ENCODE measurements at regions not wholly inside any gene's neighbourhood (a gene's known extent, or its start where the extent isn't known, plus 50 kb on each side); places are given as distances from the start of the nearest gene placed in this dataset.

GRCh38 chr15:56804279-56804678, 71.0 kb upstream of the ZNF280D start:
- TF ChIP-seq POLR2A (IDR thresholded peaks at IDR 0.05): no peak
- TF ChIP-seq, protein P1, sequence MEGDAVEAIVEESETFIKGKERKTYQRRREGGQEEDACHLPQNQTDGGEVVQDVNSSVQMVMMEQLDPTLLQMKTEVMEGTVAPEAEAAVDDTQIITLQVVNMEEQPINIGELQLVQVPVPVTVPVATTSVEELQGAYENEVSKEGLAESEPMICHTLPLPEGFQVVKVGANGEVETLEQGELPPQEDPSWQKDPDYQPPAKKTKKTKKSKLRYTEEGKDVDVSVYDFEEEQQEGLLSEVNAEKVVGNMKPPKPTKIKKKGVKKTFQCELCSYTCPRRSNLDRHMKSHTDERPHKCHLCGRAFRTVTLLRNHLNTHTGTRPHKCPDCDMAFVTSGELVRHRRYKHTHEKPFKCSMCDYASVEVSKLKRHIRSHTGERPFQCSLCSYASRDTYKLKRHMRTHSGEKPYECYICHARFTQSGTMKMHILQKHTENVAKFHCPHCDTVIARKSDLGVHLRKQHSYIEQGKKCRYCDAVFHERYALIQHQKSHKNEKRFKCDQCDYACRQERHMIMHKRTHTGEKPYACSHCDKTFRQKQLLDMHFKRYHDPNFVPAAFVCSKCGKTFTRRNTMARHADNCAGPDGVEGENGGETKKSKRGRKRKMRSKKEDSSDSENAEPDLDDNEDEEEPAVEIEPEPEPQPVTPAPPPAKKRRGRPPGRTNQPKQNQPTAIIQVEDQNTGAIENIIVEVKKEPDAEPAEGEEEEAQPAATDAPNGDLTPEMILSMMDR (IDR thresholded peaks at IDR 0.05): no peak
- no peaks in the 10 kb centered on the region for H3K4me1 ChIP-seq
- H3K27ac ChIP-seq: no peak overlapping the region
- peaks cover 0 to 16% (median 0%) of the 10 kb centered on the region in 4 donors for H3K9me3 ChIP-seq
- H3K36me3 ChIP-seq: no peaks in the 10 kb centered on the region
- no peaks in the 10 kb centered on the region for H3K27me3 ChIP-seq
- no peak overlapping the region for H3K4me3 ChIP-seq
- DNase-seq: no peak

DNA sequence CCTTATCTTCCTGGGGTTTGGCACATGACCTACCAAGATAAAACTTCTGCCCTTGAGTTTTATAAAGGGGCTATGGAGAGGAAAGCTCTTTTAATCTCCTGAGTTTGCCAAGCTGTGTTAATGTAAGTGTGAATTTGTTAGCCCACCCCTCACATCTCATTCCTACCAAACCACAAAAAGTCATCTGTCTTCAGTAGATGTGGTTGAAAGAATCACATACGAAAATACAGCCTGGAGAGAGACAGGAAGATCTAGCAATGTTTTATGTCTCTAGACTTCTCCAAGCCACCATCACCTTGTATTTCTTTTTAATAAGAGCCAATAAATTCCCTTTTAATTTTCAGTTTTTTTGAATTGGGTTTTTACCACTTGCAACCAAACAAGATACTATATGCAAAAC, 68.9 kb upstream of the ZNF280D start:
- Histone ChIP-seq H3K36me3 (no peaks in the 10 kb centered on the region), H3K4me1 (no peaks in the 10 kb centered on the region), H3K9me3 (no peaks in the 10 kb centered on the region), H3K27me3 (no peaks in the 10 kb centered on the region), H3K27ac (no peak overlapping the region), H3K4me3 (no peak overlapping the region)
- DNase-seq: no peak
- TF ChIP-seq POLR2A (IDR thresholded peaks at IDR 0.05): no peak
- TF ChIP-seq, protein P1 (IDR thresholded peaks at IDR 0.05): no peak

- no peak for TF ChIP-seq POLR2A (IDR thresholded peaks at IDR 0.05)
- TF ChIP-seq, protein P1 (IDR thresholded peaks at IDR 0.05): no peak
- Histone ChIP-seq H3K27me3 (no peaks in the 10 kb centered on the region), H3K36me3 (no peaks in the 10 kb centered on the region), H3K27ac (no peak overlapping the region), H3K9me3 (no peaks in the 10 kb centered on the region), H3K4me3 (no peak overlapping the region), H3K4me1 (no peaks in the 10 kb centered on the region)
- no peak for DNase-seq
Measured at GRCh38 chr15:56798639-56799038, 65.3 kb upstream of the ZNF280D start.

DNA sequence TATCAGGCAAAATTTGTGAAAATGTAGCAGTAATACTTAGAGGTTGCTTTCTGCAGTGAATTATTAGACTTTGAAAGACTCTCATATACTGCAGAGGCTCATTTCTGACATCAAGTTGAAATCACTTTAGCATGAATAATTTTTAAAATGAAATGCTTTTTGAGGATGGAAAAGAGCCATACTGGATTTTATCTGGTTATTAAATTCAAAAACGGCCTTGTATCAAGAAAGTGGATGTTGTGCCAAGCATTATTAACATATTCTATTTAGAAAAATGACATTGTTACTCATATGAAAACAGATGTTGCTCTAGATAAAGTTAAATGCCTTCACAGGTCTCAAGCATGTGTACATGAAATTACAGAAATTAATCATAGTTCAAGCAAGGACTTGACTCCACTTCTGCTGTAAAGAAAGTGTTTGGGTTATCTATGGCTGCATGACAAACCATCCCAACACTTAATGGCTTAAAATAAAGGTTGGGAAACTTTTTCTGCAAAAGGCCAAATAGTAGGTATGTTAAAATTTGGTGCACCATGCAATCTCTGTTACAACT, 64.5 kb upstream of the ZNF280D start:
- no peak for DNase-seq
- TF ChIP-seq, protein P1 (IDR thresholded peaks at IDR 0.05): no peak
- no peak for TF ChIP-seq POLR2A (IDR thresholded peaks at IDR 0.05)

DNA sequence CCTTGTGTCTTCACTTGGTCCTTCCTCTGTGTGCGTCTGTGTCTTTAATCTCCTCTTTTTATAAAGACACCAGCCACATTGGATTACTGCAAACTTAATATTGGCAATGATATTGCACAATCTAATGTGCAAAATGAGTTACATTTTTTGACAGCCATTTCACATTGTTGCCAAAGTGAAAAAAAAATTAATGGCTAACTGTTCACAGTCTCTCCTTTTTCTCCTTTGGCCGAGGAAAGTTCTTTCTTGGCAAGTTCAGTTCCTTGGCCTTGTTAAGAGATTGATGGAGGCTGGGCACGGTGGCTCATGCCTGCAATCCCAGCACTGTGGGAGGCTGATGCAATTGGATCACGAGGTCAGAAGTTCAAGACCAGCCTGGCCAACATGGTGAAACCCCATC, 62.2 kb upstream of the ZNF280D start:
- Histone ChIP-seq H3K27ac (no peak overlapping the region), H3K27me3 (no peaks in the 10 kb centered on the region), H3K4me1 (no peaks in the 10 kb centered on the region), H3K9me3 (no peaks in the 10 kb centered on the region), H3K4me3 (no peak overlapping the region), H3K36me3 (no peaks in the 10 kb centered on the region)
- TF ChIP-seq, protein P1 (IDR thresholded peaks at IDR 0.05): no peak
- no peak for TF ChIP-seq POLR2A (IDR thresholded peaks at IDR 0.05)
- no peak for DNase-seq

More for the DNA sequence above, 64.5 kb upstream of the ZNF280D start:
- no peak overlapping the region for H3K4me3 ChIP-seq
- H3K9me3 ChIP-seq: no peaks in the 10 kb centered on the region
- no peaks in the 10 kb centered on the region for H3K27me3 ChIP-seq
- H3K36me3 ChIP-seq: no peaks in the 10 kb centered on the region
- no peak overlapping the region for H3K27ac ChIP-seq
- no peaks in the 10 kb centered on the region for H3K4me1 ChIP-seq
